HG03575 (cell line): ENCODE measurements at regions not wholly inside any gene's neighbourhood (a gene's known extent, or its start where the extent isn't known, plus 50 kb on each side); places are given as distances from the start of the nearest gene placed in this dataset.

ENCODE experiments used
- ATAC-seq: cut with Tn5 transposase; IDR thresholded peaks from one replicate; pipeline ENCODE4 v1.9.1; 2021; ENCODE audit not compliant: unreplicated experiment, insufficient number of reproducible peaks, low FRiP score; ENCODE audit errors: extremely low read depth

- no peak for ATAC-seq
These were observed 112.7 kb downstream of the OLFM4 start for GRCh38 chr13:53141336-53141735.

GRCh38 chr13:53142306-53142705 is 113.7 kb downstream of the OLFM4 start:
- no peak for ATAC-seq

GRCh38 chr13:53143757-53144339 is 115.2 kb downstream of the OLFM4 start:
- no peak for ATAC-seq

- no peak for ATAC-seq
These were observed 116.2 kb downstream of the OLFM4 start for GRCh38 chr13:53144826-53145225.

GRCh38 chr13:53150568-53150967 is 122.0 kb downstream of the OLFM4 start:
- ATAC-seq = no peak

- peak; percentile 99 for ATAC-seq
These were observed 122.9 kb downstream of the OLFM4 start for GRCh38 chr13:53151336-53152056.

GRCh38 chr13:53152057-53152421 is 123.4 kb downstream of the OLFM4 start:
- ATAC-seq = no peak

GRCh38 chr13:53158201-53158600 is 129.6 kb downstream of the OLFM4 start:
- ATAC-seq = no peak

- no peak for ATAC-seq
These were observed 130.8 kb downstream of the OLFM4 start for GRCh38 chr13:53159431-53159830.

DNA sequence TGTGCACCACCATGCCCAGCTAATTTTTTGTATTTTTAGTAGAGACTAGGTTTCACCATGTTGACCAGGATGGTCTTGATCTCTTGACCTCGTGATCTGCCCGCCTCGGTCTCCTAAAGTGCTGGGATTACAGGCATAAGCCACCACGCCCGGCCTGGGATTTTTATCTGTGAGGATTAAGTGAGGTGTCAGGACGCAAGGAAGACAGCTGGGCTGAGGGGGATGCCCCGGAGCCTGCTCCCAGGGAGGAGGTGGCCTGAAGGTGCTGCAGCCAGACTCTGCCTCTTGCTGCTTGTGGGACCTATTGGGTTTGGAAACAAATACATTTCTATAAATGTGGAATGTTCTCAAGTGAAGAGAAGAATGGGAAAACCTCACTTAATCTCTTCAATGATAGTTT is 131.6 kb downstream of the OLFM4 start:
- ATAC-seq = no peak

GRCh38 chr13:53161251-53161650 is 132.6 kb downstream of the OLFM4 start:
- no peak for ATAC-seq

GRCh38 chr13:53165261-53165660 is 136.6 kb downstream of the OLFM4 start:
- no peak for ATAC-seq

DNA sequence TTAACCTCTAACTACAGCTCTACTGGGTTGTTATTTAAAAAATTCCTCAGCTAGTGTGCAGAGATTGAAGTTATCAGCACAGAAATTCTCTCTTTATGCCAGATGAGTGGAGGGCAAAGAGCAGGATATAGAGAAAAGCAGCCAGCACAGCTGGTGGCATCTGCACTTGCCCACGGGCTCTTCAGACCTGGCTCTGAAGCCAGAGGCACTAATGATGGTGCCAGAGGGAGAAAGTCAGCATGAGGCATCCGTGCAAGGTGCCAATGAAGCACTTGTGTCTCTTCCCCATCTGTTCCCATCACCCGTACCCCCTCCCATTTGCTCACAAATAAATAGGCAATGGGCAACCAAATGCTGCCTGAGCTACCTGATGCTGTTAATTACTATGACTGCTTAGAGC is 138.9 kb downstream of the OLFM4 start:
- ATAC-seq = no peak

DNA sequence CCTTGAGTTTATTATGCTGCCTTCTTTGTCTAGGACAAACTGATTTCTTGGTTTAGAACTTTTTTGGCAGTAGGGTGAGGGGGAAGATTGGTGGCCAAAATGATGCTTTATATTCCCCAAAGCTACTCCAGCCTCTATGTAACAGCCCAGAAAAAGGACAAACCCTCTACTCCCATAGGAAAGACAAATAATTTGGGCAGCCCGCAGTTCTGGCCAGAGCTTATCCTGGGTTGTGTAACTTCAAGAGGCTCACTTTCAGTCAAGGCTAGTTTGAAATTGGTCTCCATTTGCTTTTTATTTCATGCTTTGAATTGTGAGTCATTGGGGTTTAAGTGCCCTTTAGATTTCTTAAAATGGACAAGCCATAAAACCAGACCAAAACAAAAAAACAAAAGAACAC is 142.3 kb downstream of the OLFM4 start:
- no peak for ATAC-seq

DNA sequence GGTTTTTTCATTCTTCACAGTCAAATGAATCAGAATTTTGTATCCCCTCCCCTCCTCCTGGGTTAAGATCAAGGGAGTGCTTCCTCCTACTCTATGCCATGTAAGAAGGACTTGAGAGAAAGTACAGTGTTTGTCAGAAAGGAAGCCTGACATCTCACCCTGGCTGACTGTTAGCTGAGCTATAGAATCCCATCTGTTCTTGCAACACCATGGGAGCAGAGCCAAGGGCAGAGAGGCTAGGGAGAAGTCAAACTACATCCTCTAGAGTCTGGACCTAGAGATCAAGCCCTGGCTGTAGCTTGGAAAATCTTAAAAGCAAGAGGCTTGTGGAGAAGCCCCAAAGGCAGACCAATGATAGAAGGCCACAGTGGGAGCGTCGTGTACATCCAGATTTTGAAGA is 145.9 kb downstream of the OLFM4 start:
- ATAC-seq = no peak

DNA sequence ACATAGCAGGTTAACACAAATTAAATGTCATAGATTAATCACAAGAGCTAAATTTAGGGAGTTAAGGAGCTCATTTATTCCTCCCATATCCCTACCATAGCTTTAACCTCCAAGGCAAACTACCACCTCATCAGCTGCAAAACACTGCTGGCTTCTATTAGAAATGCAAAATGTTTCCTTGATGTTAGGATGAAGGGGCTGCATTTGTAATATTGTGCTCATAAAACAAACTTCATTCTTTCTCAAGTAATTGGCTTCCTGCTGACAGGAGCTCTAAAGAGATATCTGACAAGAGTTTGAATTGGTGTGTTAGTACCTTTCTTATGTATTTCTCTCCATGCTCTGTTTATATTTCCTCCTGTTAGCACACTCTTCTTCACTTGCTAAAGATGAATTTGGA is 152.1 kb downstream of the OLFM4 start:
- ATAC-seq = no peak

GRCh38 chr13:53182724-53183123 is 154.1 kb downstream of the OLFM4 start:
- no peak for ATAC-seq

- no peak for ATAC-seq
These were observed 159.5 kb downstream of the OLFM4 start for GRCh38 chr13:53188120-53188519.

- ATAC-seq = no peak
These were observed 160.5 kb downstream of the OLFM4 start for GRCh38 chr13:53189162-53189561.

- ATAC-seq = no peak
These were observed 162.5 kb downstream of the OLFM4 start for GRCh38 chr13:53191091-53191490.

DNA sequence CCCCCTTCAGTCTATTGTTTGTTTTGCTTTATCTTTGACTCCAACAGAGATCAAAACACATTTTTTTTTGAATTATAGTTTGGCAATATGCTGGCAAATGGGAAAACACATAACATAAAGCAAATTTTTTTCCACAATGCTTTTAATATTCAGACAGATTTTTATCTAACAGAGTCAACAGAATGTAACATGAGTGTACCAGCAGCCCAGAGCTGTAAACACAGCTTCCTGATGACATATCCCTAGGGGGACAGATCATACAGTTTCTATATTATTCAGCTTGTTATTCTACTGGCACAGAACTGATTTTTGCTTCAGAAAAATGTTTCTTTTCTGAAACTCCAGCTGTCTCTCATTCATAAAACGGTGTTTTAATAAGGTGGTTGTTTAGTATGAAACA is 168.8 kb downstream of the OLFM4 start:
- no peak for ATAC-seq
